HG03108 (cell line): ENCODE measurements at regions not wholly inside any gene's neighbourhood (a gene's known extent, or its start where the extent isn't known, plus 50 kb on each side); places are given as distances from the start of the nearest gene placed in this dataset.
"Not testable (repeated sequence)": the region's sequence is repeated elsewhere in the genome, so short reads cannot be mapped to it uniquely, and the experiment has no call there.

ENCODE experiments used
- ATAC-seq: cut with Tn5 transposase; IDR thresholded peaks from one replicate; pipeline ENCODE4 v1.9.1; 2021; ENCODE audit warnings: moderate library complexity; ENCODE audit not compliant: unreplicated experiment

- ATAC-seq: no peak
These were observed 136.3 kb upstream of the ESR1 start for GRCh38 chr6:151671195-151671594.

GRCh38 chr6:151674578-151674977 is 132.9 kb upstream of the ESR1 start:
- ATAC-seq: no peak

GRCh38 chr6:151675746-151676459 is 131.6 kb upstream of the ESR1 start:
- ATAC-seq: peak; percentile 77

- ATAC-seq: no peak
These were observed 131.0 kb upstream of the ESR1 start for GRCh38 chr6:151676460-151676945.

DNA sequence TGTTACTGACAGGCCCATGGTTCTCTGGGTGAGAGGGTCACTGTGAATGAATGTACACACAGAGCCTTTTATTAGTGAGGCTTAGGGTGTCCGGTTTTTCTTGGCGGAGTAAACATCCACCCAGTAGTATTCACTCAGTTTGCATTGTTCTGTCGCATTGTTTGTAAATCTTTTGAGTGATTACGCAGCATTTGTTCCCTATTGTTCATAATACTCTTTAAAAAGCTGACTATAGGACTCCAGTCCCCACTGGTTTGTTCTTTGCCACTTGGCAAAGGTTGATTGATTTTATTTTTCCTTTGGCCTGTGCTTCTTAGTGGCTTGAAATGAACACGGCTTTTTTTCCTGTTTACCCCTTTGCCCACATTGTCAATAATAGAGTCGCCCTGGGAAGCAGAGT is 130.1 kb upstream of the ESR1 start:
- no peak for ATAC-seq

DNA sequence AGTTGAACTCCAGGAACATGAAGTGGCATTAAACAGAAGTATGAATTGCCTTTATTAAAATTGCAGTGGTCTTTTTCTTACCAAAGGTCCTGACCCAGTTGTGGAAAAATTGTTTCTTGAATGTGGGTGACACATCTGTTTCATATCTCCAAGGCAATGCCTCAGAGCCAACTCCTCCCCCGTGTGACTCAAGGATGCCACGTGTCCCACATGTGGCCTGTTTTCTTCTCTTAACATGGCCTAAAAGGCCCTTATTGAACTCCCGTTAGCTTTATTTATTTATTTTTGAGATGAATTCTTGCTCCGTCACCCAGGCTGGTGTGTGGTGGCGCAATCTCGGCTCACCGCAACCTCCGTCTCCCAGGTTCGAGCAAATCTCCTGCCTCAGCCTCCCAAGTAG is 128.4 kb upstream of the ESR1 start:
- ATAC-seq: no peak

DNA sequence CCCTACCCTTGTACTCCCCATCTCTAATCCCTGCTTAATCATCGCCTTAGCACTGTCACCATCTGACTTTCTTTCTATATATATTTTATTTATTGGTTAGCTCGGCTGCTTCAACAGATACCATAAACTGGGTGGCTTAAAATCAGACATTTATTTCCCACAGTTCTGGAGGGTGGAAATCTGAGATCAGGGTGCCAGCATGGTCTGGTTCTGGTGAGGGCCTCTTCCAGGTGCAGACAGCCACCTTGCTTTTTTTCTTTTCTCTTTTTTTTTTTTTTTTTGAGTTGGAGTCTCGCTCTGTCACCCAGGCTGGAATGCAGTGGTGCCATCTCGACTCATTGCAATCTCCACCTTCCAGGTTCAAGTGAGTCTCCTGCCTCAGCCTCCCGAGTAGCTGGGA is 127.5 kb upstream of the ESR1 start:
- ATAC-seq: no peak

DNA sequence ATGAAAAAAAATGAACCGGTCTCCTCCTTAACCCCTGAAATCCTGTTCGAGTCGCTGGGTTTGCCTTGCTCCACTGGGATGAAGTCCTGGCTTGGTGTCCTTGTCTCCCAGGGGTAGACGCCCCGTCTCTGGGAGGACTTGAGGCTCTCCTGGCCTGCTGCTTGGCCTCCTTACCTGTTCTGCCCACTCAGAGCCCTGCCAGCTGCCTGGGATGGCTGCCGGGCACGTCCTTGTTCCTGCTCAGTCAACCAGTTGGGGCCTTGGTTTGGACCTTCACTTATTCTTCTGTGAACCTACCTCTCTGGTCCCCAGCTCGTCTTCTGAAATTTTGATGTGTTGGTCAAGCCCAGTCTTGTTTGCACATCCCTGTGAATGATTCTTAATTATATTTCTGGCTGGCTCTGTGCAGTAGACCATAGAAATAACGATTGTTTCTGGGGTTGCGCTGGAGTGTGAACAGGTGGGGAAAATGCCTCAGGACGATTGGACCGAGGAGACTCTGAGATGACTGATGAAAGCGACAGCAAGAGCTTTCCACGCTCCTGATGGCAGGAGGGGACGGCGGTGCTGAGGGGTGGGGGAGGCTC is 126.5 kb upstream of the ESR1 start:
- ATAC-seq: no peak

DNA sequence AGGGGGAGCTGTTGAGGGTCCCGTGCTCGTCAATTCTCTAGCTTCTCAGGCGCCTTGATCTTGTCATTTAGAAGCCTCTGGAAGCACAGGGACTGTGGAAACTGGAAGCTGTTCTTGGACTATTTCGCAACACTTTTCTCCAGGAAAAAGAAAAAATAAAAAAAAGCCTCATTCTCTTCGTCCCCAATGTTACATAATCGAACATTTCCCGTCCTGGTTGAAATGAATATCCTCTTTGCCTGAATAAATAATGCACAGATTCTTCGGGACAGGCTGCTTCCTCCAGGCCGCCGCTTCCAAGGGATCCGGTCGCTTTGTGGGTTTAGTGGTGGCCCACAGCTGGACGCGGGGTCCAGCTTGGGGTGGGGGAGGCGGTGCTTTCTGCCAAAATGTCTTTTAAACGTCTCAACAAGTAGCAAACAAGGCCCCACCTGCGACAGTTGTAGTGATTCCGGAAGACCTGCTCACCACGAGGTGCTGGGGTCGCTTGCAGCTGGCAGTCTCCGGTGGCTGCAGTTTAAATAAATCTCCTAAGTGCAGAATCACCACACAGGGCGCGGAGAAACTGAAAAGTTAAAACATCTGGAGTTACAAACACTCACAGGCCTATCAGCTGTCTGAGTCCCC is 125.9 kb upstream of the ESR1 start:
- no peak for ATAC-seq

DNA sequence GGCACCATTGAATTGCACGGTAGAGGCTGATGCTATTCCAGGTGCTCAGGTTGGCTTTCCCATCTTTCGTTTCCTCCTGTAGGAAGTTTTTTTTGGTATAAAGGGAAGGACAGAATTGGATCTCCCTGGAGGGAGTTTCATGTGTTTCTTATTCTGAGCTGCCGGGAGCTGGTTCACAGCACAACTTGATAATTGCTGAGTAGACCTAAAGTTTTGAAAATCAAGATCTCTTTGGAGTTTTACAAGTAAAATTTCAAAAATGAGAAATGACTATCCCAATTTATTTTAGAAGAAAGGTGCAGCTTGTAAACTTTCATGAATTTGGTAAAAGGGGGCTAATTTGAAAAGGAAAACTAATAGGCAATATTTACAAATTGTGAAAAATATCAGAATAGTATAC is 125.2 kb upstream of the ESR1 start:
- no peak for ATAC-seq

GRCh38 chr6:151682922-151683321 is 124.6 kb upstream of the ESR1 start:
- ATAC-seq: no peak

DNA sequence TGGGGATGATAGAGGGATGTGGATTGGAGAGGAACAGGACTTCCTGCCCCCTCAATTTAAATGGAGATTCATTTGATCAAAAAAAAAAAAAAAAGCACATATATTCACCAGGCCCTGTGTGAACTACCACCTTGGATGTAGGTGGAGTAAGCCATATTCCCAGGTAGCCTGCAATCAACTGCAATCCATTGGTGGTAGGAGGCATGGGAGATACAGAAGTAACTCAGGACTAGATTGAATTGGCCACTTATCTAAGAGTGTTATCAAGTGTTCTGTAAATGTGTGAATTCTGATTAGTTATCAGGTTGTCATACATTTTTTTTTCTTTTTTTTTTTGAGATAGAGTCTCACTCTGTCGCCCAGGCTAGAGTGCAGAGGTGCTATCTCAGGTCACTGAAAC is 124.1 kb upstream of the ESR1 start:
- ATAC-seq: no peak

DNA sequence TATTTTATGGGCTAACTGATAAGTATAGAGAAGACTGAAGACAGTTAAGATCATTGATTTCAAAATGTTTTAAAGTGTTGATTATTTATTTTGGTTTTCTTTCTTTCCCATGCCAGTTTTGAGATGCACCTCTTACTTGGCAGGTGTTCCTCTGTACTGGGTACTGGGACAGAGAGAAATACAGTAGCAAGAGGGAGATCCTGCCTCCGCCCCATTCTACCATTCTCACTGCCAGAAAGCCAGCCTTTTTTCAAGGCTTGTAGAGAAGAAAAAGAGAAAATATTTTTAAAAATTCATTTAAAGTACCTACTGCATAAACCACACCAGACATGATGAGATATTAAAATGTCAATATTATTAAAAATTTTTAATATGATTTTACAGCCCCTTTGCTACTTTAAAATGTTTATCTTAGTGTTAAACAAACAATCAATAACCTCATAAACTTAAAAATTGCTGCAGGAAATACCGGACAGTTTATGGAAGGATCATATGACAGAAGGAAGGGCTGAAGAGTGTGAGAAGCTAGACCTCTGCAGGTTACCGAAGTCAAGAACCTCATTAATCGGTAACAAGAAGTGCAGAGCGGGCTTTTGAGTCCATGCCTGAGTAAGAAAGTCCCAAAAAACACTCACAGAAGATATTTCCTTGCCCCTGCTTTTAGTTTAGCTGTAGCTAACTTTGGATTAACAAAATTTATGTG is 117.8 kb upstream of the ESR1 start:
- ATAC-seq: no peak

DNA sequence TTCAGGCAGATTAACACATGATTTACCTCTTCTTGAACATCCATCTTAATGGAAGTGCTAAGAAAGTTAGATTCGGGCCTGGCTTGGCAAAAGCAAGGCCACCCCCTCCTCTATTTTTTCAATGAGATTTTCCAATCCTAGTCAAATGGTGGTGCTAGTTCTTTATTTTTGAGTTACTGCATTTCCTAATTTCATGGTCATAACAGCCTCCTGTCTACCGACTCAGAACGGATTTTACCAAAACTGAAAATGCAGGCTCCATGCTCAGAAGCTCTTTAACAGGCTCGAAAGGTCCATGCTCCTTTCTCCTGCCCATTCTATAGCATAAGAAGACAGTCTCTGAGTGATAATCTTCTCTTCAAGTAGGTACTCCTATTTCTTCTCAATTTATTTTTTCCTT is 117.2 kb upstream of the ESR1 start:
- ATAC-seq: no peak

DNA sequence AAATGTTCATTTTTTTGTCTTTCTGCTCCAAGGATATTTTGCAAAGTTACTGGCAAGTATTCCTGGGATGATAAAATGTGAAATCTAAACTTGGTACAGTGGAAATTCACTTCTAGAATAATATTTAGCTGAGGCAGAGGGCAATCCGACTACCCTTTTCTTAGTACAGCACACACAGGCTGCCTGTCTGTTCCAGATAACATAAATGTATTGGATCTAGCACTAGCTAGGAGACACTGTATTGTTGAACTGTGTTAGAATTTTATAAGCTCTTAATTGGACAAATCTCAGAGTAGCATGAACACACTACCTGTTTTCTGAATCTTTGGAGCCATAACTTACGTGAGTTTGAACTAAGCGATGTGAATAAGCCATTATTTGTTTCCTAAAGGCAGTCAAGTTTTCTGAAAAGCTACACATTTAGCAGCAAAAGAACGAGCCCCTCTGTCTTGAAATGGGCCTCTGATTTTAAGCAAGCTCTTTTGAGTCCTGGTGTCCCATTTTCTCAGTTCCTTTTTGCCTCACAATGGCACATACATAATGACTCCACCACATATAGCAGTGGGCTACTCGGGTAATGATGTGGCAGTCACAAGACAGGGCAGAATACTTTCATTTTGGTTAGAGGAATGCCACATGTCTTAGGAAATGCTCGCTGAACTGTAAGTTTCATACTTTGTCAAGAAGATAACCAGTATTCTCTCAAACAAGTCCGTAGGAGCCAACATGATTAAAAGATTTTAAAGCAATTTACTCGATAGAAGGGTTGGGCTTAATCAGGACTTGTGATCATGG is 116.5 kb upstream of the ESR1 start:
- peak; percentile 97 for ATAC-seq

- ATAC-seq: no peak
These were observed 115.3 kb upstream of the ESR1 start for GRCh38 chr6:151692216-151692615.

DNA sequence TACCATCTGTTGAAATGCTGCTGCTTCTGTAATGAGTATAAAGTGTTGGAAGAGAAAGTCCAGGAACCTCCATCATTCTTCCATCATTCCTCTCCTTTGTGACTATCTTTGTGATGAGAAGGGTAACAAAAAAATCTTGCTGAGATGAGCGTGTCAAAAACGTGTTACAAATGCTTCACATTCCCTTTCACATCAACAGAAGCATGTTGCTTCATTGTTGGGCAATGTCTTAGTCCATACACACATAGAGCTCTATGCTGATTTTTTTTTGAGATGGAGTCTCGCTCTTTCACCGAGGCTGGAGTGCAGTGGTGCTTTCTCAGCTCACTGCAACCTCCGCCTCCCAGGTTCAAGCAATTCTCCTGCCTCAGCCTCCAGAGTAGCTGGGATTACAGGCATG is 114.1 kb upstream of the ESR1 start:
- ATAC-seq: no peak

DNA sequence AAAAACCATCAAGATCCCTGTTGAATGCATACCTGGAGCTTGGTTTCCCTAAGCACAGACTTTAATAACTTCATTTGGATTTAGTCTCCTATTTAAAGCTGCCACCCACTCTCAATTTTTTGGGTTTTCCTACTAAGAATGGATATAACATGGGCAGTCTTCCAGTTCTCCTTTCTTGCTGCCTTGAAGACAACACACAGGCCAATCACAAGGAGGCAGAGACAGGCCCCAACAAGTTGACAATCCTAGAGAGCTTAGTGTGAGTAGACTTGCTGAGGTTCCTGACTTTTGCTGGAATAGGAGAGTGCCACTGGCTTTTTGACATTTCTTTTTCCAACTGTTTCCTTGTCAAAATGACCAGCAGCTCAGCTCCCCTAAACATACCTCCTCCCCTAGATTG is 112.3 kb upstream of the ESR1 start:
- no peak for ATAC-seq

DNA sequence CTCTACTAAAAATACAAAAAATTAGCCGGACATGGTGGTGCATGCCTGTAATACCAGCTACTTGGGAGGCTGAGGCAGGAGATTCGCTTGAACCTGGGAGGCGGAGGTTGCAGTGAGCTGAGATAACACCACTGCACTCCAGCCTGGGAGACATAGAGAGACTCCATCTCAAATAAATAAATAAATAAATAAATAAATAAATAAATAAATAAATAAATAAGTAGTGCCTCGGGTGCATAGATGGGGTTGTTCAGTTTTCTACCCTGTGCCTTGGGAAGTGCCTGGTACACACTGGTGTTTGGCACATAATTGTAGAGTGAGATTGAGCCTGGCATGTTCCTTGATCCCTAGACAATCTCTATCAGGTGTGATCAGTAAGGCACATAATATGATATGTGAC is 111.2 kb upstream of the ESR1 start:
- ATAC-seq: not testable (repeated sequence)

- no peak for ATAC-seq
These were observed 108.4 kb upstream of the ESR1 start for GRCh38 chr6:151698931-151699700.
